HCT116 (cell line): ENCODE measurements at regions not wholly inside any gene's neighbourhood (a gene's known extent, or its start where the extent isn't known, plus 50 kb on each side); places are given as distances from the start of the nearest gene placed in this dataset.

ENCODE experiments used
- CTCF ChIP-seq, 3 experiments: fragments of 200-600 bp in 1 of 3; sonication (generic) in 1 of 3; IDR thresholded peaks in 2 of 3; conservative IDR thresholded peaks in 1 of 3; 2 replicates each; pipeline ENCODE4 v1.5.1; 2012 to 2017; ENCODE audit warnings: low read depth in 2 of 3, low read length in 2 of 3, antibody characterized with exemption in 1 of 3, borderline replicate concordance in 1 of 3, control low read depth in 1 of 3, mild to moderate bottlenecking in 1 of 3, mixed read lengths in 1 of 3, mixed run types in 1 of 3, moderate library complexity in 1 of 3; ENCODE audit not compliant: insufficient read depth in 1 of 3
- EZH2 ChIP-seq: fragments of 200-600 bp; sonication (generic); IDR thresholded peaks from 2 replicates; pipeline ENCODE4 v1.6.1; 2017; ENCODE audit warnings: antibody characterized with exemption, mixed run types
- JUND ChIP-seq: IDR thresholded peaks from 2 replicates; pipeline ENCODE4 v1.6.1; 2012
- POLR2A ChIP-seq: IDR thresholded peaks from 2 replicates; pipeline ENCODE4 v1.7.0; 2011; ENCODE audit warnings: borderline replicate concordance; ENCODE audit not compliant: insufficient read depth, insufficient read length; ENCODE audit errors: extremely low read depth
- POLR2AphosphoS5 ChIP-seq: IDR thresholded peaks from 2 replicates; pipeline ENCODE4 v1.6.1; 2011; ENCODE audit warnings: mild to moderate bottlenecking, low read depth, low read length, moderate library complexity
- REST ChIP-seq: IDR thresholded peaks from 2 replicates; pipeline ENCODE4 v1.6.1; 2012; ENCODE audit warnings: low read depth
- SRF ChIP-seq: IDR thresholded peaks from 2 replicates; pipeline ENCODE4 v1.6.1; 2012; ENCODE audit warnings: low read depth
- TF ChIP-seq, protein P1 (sequence below): IDR thresholded peaks from 2 replicates; pipeline ENCODE4 v1.6.1; 2012
- TF ChIP-seq, protein P2 (sequence below): IDR thresholded peaks from 2 replicates; pipeline ENCODE4 v1.6.1; 2012

DNA sequence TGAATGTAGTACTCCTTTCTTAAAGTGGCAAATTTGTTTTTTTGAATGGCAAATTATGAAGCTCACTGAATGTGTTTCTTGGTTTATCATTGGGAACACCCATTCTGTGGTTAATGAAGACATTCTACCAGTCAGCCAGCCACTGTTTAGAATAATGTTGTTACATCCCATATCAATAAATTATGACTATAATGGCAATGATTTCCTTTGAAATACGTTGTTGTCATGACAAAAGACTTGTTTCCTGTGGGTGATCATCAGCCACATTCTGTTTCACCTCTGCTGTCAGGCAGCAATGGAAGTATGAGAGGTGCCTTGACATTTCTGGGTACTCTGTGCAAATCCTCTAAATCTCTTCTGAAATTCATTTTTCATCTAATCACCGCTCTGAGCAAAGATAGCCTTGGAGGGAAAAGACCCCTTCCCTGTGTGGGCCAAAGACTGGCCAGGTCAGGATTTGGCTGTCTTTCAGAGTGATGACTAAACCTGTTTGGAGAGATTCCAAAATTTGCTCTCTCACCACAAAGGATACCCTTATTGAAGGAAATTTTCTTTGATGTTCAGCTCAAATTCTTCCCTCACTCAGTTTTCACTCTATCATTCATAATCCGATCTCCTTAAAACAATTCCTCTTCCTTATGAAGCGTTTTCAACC lies 869.2 kb downstream of the BCL11A start:
- TF ChIP-seq CTCF (IDR thresholded peaks at IDR 0.05 in 2 of 3, conservative IDR thresholded peaks at IDR 0.05 in 1 of 3; ENCODE audit: borderline replicate concordance in 1 of 3, insufficient read depth in 1 of 3, low read depth in 2 of 3, low read length in 2 of 3): no peak
- TF ChIP-seq POLR2AphosphoS5: no peak
- no peak for TF ChIP-seq EZH2
- no peak for TF ChIP-seq SRF
- TF ChIP-seq, protein P1, sequence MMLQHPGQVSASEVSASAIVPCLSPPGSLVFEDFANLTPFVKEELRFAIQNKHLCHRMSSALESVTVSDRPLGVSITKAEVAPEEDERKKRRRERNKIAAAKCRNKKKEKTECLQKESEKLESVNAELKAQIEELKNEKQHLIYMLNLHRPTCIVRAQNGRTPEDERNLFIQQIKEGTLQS: no peak
- TF ChIP-seq JUND: no peak
- TF ChIP-seq REST: no peak
- no peak for TF ChIP-seq POLR2A
- TF ChIP-seq, protein P2, sequence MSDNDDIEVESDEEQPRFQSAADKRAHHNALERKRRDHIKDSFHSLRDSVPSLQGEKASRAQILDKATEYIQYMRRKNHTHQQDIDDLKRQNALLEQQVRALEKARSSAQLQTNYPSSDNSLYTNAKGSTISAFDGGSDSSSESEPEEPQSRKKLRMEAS: no peak
